GM19438 (cell line): ENCODE measurements at regions not wholly inside any gene's neighbourhood (a gene's known extent, or its start where the extent isn't known, plus 50 kb on each side); places are given as distances from the start of the nearest gene placed in this dataset.
A peak's percentile ranks its signal among the peaks of the same experiment; 100 is the strongest.
"Not testable (repeated sequence)": the region's sequence is repeated elsewhere in the genome, so short reads cannot be mapped to it uniquely, and the experiment has no call there.

Experiments
- ATAC-seq: cut with Tn5 transposase; IDR thresholded peaks from one replicate; pipeline ENCODE4 v1.9.1; 2021; ENCODE audit warnings: low read depth; ENCODE audit not compliant: unreplicated experiment

DNA sequence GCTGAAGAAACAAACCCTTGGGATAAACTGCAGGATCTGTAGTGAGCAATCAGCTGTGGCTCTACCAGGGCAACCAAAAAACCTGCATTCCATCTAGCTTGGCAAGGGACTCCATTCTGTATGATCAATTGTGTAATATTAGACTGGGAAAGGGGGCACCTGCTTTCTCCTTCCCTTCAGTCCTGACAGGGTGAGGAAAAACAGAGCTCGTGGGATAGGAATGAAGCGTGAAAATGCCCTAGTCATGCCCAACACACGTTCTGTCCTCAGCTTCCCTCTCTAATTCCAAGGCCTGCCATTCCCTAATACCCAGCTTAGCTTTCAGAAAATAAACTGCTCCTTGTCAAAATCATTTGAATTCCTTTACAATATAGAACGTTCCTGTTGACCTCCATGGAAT is 442.3 kb downstream of the PLPP3 start:
- no peak for ATAC-seq

DNA sequence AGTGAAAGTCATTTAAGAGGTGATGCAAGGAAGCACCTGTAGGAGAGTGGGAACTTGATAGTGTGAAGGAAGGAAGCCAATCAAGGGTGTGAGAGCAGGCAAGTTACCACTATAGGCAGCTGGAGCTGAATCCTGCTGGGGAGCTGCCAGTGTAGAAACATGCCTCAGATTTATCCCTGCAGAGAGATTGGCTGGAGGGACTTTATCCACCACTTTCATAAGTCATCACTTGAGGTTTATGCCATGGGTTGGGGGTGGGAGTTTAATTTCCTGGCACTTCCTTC is 443.6 kb downstream of the PLPP3 start:
- peak; percentile 11 for ATAC-seq

DNA sequence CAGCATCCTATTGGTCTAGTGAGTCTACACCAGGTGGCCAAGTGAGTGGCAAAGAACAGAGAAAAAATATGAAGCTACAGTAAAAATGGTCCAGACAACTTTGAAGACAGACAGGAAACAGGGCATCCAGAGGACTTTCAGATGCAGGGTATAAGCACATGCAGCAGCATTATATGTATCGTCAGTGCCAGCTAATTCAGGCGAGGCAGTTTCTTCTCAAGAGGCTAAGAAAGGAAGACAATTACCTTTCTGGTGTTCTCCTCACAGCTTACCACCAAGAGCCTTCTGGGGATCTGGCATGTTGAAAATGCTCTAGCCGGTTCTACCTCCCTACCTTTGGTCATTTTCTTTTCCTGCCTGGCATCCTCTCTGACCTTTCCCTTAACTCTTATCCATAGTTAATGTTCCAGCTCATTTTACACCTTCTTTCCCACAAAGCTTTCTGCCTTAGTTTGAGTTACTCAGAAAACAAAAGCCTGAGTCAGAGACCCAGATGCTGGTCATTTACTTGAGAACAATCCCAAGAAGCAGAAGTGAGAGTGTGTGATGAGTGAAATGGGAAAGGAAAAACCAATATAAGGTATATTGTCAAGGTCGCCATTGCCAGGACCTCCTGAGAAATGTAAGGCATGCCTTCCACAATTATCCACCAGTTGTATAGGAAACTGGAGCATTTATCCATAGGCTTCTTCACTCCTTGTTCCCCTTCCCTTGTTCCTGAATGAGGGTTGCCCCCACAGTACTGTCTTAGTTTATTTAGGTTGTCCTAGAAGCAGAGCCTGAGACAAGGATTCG is 444.1 kb downstream of the PLPP3 start:
- peak; percentile 50 for ATAC-seq

DNA sequence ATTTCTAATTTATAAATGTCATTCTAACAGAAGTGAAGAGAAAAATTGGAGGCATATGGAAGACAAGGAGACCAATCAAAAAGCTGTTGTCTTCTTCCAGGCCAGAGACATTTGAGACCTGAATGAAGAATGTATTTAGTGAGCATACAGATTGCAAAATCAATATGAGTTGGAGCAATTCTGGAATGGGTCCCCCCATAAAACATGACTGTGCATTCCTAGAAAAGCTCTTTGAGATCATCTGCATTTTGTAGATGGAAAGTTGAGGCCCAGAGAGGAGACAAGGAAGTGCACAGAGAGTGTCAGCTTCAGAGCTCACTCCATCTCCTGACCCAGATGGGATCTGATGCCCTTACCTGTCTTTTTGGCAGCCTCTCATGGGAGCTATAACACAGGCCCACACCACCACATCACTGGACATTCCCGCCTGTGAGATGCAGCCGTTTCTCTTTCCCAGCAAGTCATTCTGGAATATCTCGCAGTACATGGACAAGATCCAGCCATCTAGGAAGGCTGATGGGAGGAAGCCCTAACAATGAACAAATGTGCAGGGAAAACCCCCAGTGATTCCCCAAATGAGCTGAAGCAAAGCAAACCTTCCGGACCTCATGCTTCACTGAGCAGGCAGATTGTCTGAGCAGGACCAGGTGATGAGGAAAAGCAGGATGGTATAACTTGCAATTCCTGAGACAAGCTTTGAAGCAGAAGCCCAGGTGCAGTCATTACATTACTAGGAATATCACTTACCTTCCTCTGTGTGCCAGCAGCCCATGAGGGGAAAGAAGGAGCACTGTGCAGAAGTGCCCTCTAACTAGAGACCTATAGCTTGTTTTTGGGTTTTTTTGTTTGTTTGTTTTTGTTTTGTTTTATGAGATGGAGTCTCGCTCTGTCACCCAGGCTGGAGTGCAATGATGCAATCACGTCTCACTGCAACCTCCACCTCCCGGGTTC is 445.6 kb downstream of the PLPP3 start:
- ATAC-seq = peak; percentile 58

DNA sequence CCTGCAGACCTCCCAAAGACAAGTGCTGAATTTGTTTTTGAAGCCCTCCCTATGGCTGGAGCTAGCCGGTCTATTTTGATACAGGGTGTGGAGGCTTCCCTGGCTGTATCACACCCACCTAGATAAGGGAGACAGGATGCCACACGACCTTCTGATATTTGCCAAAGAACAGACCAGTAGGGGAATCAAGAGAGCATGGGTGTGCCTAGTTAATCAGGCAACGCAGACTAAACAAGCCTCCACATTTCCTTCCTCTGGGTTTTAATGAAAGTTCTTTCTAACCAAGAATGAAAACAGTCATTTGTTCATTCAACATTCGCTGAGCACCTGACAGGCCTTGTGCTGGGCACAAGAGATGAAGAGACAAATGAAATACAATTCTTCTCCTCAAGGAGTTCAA is 446.8 kb downstream of the PLPP3 start:
- no peak for ATAC-seq

DNA sequence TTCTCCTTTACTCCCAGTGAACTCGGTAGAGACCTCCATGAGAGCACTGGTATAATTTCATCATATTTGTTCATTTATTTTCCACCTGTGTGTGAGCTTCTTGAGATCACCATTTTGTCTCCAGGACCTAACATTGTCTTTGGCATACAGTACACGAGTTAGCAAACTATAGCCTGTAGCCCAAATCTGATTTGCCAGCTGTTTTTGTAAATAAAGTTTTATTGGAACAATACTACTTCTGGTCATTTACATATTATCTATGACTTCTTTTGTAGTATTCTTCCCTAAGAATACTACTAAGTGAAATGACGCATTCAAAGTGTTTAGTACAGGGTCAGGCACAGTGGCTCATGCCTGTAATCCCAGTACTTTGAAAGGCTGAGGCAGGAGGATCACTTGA is 449.5 kb downstream of the PLPP3 start:
- no peak for ATAC-seq

DNA sequence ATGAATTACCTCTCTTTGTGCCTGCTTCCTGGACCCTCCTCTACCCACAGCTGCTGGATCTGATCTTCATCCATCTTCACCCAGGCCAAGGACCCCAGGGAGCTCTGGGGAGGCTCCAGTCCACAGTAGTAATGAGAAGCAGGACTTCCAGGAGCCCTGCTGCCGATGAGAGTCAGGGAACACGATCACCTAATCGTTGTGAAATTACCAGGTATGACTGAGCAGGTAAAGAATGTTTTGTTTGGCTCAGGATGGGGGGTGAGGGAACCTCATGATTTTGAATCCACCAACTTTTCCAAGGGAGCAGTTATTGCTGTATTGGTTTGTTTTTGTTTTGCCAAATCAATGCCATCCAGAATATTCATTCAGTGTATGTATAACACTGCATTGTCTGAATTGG is 454.0 kb downstream of the PLPP3 start:
- no peak for ATAC-seq

DNA sequence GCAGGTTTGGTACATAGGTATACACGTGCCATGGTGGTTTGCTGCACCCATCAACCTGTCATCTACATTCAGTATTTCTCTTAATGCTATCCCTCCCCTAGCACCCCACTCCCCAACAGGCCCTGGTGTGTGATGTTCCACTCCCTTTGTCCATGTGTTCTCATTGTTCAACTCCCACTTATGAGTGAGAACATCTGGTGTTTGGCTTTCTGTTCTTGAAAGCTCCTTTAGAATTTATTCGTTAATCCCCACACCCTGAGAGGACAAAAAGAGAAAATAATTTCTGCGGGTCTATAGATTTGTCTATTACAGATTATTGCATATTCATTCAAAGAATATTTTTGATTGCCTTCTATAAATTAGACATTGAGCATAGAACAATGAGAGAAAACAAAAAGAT is 455.5 kb downstream of the PLPP3 start:
- no peak for ATAC-seq

DNA sequence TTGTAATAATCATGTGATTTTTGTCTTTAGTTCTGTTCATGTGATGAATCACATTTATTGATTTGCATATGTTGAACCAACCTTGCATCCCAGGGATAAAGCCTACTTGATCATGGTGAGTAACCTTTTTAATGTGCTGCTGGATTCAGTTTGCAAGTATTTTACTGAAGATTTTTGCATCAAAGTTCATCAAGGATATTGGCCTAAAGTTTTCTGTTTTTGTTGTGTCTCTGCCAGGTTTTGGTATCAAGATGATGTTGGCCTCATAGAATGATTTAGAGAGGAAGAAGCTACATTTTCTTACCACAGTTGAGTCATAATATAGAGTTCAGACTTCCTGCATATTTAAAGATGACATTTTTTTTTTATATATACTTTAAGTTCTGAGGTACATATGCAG is 455.9 kb downstream of the PLPP3 start:
- no peak for ATAC-seq

DNA sequence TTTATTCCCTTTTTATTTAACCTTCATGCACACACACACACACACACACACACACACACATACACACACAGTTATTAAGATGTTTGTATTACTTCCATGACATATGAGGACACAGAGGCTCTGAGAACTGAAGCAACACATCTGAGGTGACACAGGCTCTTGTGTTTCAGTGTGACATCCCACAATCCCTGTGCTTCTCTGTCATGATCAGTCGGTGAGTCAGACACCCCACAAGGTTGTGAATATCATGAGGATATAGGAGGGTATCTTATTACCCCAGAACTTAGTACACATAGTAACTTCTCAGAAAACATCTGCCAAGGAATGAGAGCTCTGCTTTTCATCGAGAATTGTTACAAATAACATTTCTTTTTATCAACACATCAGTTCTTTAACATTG is 459.3 kb downstream of the PLPP3 start:
- no peak for ATAC-seq

DNA sequence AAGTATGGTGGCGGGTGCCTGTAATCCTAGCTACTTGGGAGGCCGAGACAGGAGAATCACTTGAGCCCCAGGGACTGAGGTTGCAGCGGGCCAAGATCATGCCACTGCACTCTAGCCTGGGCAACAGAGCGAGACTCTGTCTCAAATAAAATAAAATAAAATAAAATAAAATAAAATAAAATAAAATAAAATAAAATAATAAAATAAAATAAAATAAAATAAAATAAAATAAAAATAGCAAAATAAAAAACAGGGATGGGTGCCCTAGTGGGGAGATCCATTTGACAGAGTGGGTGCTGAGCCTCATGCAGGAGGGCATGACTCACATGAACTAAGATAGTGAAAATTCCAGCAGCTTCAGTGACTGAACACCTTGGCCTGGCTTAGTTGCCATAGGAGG is 460.7 kb downstream of the PLPP3 start:
- ATAC-seq = not testable (repeated sequence)

DNA sequence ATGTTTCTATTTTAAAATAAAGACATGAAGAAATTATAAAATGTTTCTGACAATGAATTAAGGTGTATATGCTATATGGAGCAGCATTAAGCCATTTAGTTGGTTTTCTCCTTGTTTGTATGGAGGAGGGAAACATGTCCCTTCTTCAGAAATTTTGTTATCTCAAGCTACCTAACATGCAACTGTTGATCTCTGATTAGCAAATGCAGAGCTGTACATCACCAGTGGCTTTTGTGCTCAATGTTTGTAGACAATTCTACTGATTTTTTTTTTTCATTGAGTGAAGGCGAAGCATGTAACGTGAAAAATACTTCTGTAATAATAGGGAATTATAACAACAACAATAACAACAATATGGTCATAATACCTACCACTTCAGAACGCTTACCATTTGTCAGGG is 463.7 kb downstream of the PLPP3 start:
- ATAC-seq = no peak

DNA sequence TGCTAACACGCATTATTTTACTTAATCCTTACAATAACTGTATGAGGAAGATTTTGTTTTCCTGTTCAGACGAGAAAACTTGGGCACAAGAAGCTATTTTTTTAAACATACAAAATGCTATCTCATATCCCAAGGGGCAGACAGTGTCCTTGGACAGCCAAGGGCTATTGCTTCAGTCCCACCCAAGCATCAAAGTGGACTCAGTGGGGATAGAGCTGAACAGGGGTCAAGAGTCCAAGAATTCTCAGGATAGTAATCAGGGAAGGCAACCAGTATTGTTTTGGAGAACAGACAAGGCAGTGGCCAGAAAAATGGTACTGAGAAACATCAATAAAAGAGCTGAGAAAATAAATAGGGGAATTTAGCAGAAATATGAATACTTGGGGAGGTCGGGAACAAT is 465.7 kb downstream of the PLPP3 start:
- ATAC-seq = no peak

DNA sequence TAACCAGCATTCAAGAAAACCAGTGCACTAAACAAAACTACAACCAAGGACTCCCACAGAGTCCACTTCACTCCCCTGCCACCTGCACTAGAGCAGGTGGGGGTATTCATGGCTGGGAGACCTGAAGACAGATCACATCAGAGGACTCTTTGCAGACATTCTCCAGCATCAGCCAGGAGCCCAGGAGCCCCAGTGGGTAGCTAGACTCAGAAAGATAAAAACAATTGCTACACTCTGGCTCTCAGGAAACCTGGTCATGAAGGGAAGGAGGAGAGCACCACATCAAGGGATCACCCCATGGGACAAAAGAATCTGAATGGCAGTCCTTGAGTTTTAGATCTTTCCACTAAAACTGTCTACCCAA is 472.1 kb downstream of the PLPP3 start:
- ATAC-seq = no peak

DNA sequence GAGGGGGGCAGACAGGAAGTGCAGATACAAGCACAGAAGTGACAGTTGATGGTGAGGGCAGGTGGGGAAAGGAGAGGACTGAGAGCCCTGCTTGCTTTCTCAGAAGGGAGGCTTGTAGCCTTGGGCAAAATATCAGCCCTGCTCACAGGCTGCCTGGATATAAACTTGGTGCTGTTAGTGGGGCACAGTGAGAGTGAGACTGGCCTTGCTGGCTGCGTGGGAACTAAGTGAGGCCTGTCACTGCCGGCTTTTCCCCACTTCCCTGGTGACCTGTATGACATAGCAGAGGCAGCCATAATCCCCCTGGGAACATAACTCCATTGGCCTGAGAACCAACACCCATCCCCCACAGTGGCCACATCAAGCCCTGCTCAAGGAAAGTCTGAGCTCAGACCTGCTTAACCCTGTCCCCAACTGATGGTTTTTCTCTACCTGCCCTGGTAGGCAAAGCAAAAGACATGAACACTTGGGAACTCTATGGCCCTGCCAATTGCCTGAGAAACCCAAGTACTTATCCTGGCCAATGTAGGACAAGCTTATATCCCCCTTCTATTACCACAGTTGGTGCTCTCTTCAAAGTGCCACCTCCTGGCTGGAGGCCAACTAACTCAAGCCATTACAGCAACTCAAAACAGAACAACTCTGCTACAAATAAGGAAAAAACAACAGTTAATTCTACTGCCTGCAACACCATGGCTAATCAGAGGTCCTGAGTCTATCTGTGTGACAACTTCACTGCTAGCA is 472.7 kb downstream of the PLPP3 start:
- no peak for ATAC-seq

DNA sequence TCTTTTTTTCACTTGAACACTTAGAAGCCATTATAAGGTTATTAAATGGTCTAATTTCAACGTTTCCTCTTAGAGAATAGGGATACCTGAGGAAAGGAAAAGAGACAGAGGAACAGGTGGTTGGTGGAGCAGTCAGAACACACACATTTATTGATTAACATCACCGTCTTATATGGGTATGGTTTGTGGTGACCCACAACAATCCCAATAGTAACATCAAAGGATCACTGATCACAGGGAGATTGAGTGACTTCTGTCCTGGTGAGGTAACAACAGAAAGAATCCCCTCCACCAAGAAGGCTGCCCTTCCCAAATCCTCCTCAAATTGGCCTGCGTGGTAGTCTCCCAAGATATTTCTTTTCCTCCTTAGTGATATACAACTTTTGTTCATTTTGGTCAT is 474.0 kb downstream of the PLPP3 start:
- ATAC-seq = no peak

DNA sequence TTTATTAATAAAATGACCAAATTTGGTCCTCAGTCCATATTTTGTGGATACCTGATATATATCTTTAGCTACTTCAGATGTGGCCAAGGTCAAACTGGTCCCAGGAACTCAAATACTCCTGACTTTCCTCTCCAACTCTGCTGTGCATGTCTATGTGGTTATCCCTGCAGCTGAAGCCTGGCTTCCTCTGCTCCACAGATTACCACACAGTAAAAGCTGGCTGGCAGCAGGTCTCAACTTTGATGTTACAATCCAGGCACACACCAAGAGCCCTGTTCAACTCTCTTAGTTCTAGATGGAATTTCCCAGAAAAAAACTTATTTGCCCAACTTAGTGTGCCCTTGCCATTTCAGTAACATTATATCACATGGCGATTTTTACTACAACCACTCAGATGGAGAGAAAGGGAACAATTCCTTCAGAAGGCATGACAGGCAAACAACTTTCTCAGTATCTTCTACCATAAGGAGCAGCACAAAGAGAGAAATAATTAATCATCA is 479.5 kb downstream of the PLPP3 start:
- ATAC-seq = no peak

DNA sequence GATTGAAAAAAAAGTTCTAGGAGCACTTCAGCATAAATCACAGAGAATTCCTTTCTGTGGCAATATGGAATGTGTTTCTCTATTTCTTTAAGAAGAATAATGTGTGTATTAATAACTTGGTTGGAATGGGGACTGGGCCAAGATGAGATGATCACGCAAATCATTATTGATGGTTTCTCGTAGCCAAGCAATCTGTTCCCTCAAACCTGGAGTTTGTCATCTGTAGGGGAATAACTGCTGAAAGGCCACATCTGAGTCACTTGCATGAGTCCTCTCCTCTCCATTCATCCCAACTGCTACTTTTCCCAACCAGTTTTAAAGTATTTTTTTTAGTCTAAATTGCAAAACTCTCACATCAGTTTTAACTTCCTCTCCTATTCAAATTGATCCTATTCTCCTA is 480.4 kb downstream of the PLPP3 start:
- ATAC-seq = no peak

DNA sequence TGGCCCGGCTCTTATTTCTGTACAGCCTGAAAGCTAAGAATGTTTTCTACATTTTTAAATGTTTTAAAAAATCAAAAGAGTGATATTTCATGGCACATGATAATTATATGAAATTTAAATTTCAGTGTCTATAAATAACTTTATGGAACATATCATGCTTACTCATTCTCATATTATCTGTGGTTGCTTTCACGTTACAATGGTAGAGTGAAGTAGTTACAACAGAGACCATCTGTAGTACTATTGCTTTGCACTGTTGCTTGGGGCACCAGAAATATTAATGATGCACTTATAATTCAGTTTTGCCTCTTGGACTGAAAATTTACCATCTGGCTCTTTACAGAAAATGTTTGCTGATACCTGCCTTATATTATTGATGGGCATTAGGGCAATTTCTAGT is 481.6 kb downstream of the PLPP3 start:
- no peak for ATAC-seq

DNA sequence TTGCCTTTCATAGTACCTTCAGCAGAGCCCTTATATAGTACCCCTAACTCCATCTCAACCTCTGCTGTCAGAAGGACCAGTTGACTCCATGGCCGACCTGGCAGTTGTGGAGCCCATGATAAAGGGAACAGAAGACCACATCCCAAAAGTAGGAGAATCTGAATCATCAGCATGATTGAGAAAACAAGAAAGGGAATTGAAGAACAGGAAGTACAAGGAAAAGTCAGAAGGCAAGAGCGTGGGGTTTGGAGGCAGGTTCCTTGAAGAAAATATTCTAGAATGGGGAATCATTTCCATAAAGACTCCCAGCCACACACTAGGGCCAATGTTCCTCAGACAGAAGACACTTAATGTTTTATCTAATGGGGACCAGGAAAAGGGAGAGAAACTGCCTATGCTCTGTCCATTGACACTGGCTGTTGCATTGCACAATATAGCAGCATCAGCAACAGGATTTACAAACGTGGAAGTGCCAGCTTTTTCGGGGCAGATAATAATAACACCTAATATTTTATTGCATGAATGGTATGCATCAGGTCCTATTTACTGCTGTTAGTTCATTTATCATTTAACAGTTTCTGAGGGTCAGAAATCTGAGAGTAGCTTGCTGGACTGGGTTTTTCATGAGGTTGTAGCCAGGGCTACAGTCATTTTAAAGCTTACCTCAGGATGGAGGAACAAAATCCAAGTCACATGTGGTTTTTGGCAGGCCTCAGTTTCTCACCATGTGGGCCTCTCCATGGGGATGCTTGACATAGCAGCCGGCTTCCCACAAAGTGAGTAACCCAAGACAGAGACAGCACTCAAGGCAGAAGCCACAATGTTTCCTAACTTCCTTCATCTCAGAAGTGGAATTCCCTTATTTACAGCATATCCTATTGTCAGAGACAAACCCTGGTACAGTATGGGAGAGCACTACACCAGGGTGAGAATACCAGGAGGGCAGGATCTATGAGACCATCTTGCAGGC is 483.4 kb downstream of the PLPP3 start:
- no peak for ATAC-seq
